ENCODE measurements at regions not wholly inside any gene's neighbourhood (a gene's known extent, or its start where the extent isn't known, plus 50 kb on each side); places are given as distances from the start of the nearest gene placed in this dataset.

GRCh38 chr3:168850109-168850508, 754.4 kb upstream of the GOLIM4 start:
- intact Hi-C loops (cut with micrococcal nuclease): no loop called here

- intact Hi-C loops (cut with micrococcal nuclease): loop anchor here (1.0 to 2.0 kb wide), 2 partner anchors 337 to 800 kb away; no protein-coding TSS in a partner anchor
These were observed 751.7 kb upstream of the GOLIM4 start for GRCh38 chr3:168847291-168847883.

GRCh38 chr3:168844894-168845482, 749.3 kb upstream of the GOLIM4 start:
- intact Hi-C loops (cut with micrococcal nuclease): no loop called here

- intact Hi-C loops (cut with micrococcal nuclease): no loop called here
These were observed 748.7 kb upstream of the GOLIM4 start for GRCh38 chr3:168844472-168844871.

GRCh38 chr3:168843481-168843880, 747.8 kb upstream of the GOLIM4 start:
- intact Hi-C loops (cut with micrococcal nuclease): no loop called here

- intact Hi-C loops (cut with micrococcal nuclease): no loop called here
These were observed 743.9 kb upstream of the GOLIM4 start for GRCh38 chr3:168839653-168840052.

GRCh38 chr3:168834558-168834957, 738.8 kb upstream of the GOLIM4 start:
- intact Hi-C loops (cut with micrococcal nuclease): no loop called here

- intact Hi-C loops (cut with micrococcal nuclease): no loop called here
These were observed 733.2 kb upstream of the GOLIM4 start for GRCh38 chr3:168828943-168829342.

GRCh38 chr3:168828536-168828935, 732.8 kb upstream of the GOLIM4 start:
- intact Hi-C loops (cut with micrococcal nuclease): no loop called here

GRCh38 chr3:168828014-168828413, 732.3 kb upstream of the GOLIM4 start:
- intact Hi-C loops (cut with micrococcal nuclease): no loop called here

GRCh38 chr3:168824107-168824506, 728.4 kb upstream of the GOLIM4 start:
- intact Hi-C loops (cut with micrococcal nuclease): no loop called here

- intact Hi-C loops (cut with micrococcal nuclease): no loop called here
These were observed 727.7 kb upstream of the GOLIM4 start for GRCh38 chr3:168823466-168823865.

GRCh38 chr3:168820810-168821415, 725.2 kb upstream of the GOLIM4 start:
- intact Hi-C loops (cut with micrococcal nuclease): no loop called here

- intact Hi-C loops (cut with micrococcal nuclease): no loop called here
These were observed 721.5 kb upstream of the GOLIM4 start for GRCh38 chr3:168817177-168817576.

GRCh38 chr3:168815946-168816345, 720.2 kb upstream of the GOLIM4 start:
- intact Hi-C loops (cut with micrococcal nuclease): no loop called here

GRCh38 chr3:168813225-168813802, 717.6 kb upstream of the GOLIM4 start:
- intact Hi-C loops (cut with micrococcal nuclease): no loop called here

- intact Hi-C loops (cut with micrococcal nuclease): no loop called here
These were observed 716.5 kb upstream of the GOLIM4 start for GRCh38 chr3:168812234-168812633.

GRCh38 chr3:168808596-168808995, 712.9 kb upstream of the GOLIM4 start:
- intact Hi-C loops (cut with micrococcal nuclease): no loop called here

GRCh38 chr3:168807448-168807847, 711.7 kb upstream of the GOLIM4 start:
- intact Hi-C loops (cut with micrococcal nuclease): no loop called here

- intact Hi-C loops (cut with micrococcal nuclease): no loop called here
These were observed 711.1 kb upstream of the GOLIM4 start for GRCh38 chr3:168806871-168807270.

GRCh38 chr3:168803536-168803935, 707.8 kb upstream of the GOLIM4 start:
- intact Hi-C loops (cut with micrococcal nuclease): no loop called here

GRCh38 chr3:168802766-168803165, 707.0 kb upstream of the GOLIM4 start:
- intact Hi-C loops (cut with micrococcal nuclease): no loop called here

- intact Hi-C loops (cut with micrococcal nuclease): no loop called here
These were observed 706.1 kb upstream of the GOLIM4 start for GRCh38 chr3:168801794-168802193.
